IMR-90 (cell line): ENCODE measurements at regions not wholly inside any gene's neighbourhood (a gene's known extent, or its start where the extent isn't known, plus 50 kb on each side); places are given as distances from the start of the nearest gene placed in this dataset.

Experiments
- ATAC-seq: fragments of 200-7000 bp; cut with Tn5 transposase; 2 replicates; pipeline ENCODE4 v1.9.1; 2020; ENCODE audit warnings: low read depth, mild to moderate bottlenecking, moderate library complexity
- BruUV-seq: library from RNA; stranded (reverse); fragments of 400-500 nt; replicated peaks from 2 replicates; lab custom pipeline; 2021; lab: Mats Ljungman, UMichigan
- CTCF ChIA-PET: fragments of 300-600 bp; formaldehyde crosslinking; extraction: SDS; loops from one replicate; lab custom pipeline; 2021; ENCODE audit warnings: antibody characterized with exemption; lab: Yijun Ruan, JAX
- POLR2A ChIA-PET: fragments of 300-600 bp; sonication (Branson Sonifier 250); formaldehyde crosslinking; loops from one replicate; lab custom pipeline; 2022; ENCODE audit warnings: antibody characterized with exemption; ENCODE audit not compliant: unreplicated experiment; lab: Charles Lee
- DNase-seq: peaks from one replicate; pipeline ENCODE4 v3.0.0; 2013
- H2AFZ ChIP-seq: replicated peaks from 2 replicates; pipeline ENCODE3; 2013; ENCODE audit warnings: low read length, mild to moderate bottlenecking; ENCODE audit not compliant: poor library complexity
- H2AK5ac ChIP-seq: 2 replicates; pipeline ENCODE4 v1.6.1; 2013; ENCODE audit warnings: low read depth, low read length, inconsistent platforms
- H2AK9ac ChIP-seq: replicated peaks from 2 replicates; pipeline ENCODE3; 2013; ENCODE audit warnings: mild to moderate bottlenecking, low read depth, low read length, moderate library complexity; ENCODE audit not compliant: poor library complexity
- H2BK120ac ChIP-seq: 2 replicates; pipeline ENCODE4 v1.6.1; 2013; ENCODE audit warnings: low read depth, low read length, inconsistent platforms
- H2BK15ac ChIP-seq: 3 replicates; pipeline ENCODE4 v1.6.1; 2013; ENCODE audit warnings: low read depth, low read length, inconsistent platforms
- H2BK20ac ChIP-seq: 2 replicates; pipeline ENCODE4 v1.6.1; 2013; ENCODE audit warnings: low read depth, mild to moderate bottlenecking, inconsistent platforms, low read length, moderate library complexity
- H2BK5ac ChIP-seq: 2 replicates; pipeline ENCODE4 v1.6.1; 2013; ENCODE audit warnings: mild to moderate bottlenecking, low read depth, low read length, inconsistent platforms; ENCODE audit not compliant: poor library complexity, severe bottlenecking
- H3K14ac ChIP-seq: replicated peaks from 2 replicates; pipeline ENCODE4 v1.6.1; 2013; ENCODE audit warnings: low read depth, low read length, inconsistent platforms
- H3K18ac ChIP-seq: 2 replicates; pipeline ENCODE4 v1.6.1; 2013; ENCODE audit warnings: low read depth, low read length, control low read depth
- H3K23ac ChIP-seq: 2 replicates; pipeline ENCODE4 v1.6.1; 2013; ENCODE audit warnings: low read depth, low read length, inconsistent platforms
- H3K27ac ChIP-seq: 2 replicates; pipeline ENCODE4 v1.5.1; 2013; ENCODE audit warnings: mild to moderate bottlenecking, control low read depth, low read length; ENCODE audit not compliant: insufficient read depth
- H3K27me3 ChIP-seq: 2 replicates; pipeline ENCODE4 v1.6.1; 2013; ENCODE audit warnings: low read length; ENCODE audit not compliant: control insufficient read depth, insufficient read depth
- H3K36me3 ChIP-seq: 2 replicates; pipeline ENCODE4 v1.6.1; 2013; ENCODE audit warnings: low read length, mixed read lengths; ENCODE audit not compliant: control insufficient read depth, insufficient read depth
- H3K4ac ChIP-seq: 2 replicates; pipeline ENCODE4 v1.6.1; 2013; ENCODE audit warnings: low read depth, low read length, inconsistent platforms
- H3K4me1 ChIP-seq: 2 replicates; pipeline ENCODE4 v1.6.1; 2013; ENCODE audit warnings: low read length, mixed read lengths; ENCODE audit not compliant: control insufficient read depth, insufficient read depth
- H3K4me2 ChIP-seq: 2 replicates; pipeline ENCODE4 v1.6.1; 2013; ENCODE audit warnings: low read depth, mild to moderate bottlenecking, control low read depth, low read length, moderate library complexity
- H3K4me3 ChIP-seq: 2 replicates; pipeline ENCODE4 v1.5.1; 2013; ENCODE audit warnings: low read depth, mild to moderate bottlenecking, control low read depth, low read length, moderate library complexity; ENCODE audit not compliant: insufficient read depth
- H3K56ac ChIP-seq: 2 replicates; pipeline ENCODE4 v1.6.1; 2013; ENCODE audit warnings: low read length, inconsistent platforms; ENCODE audit not compliant: insufficient read depth; ENCODE audit errors: extremely low read depth
- H3K79me1 ChIP-seq, 2 experiments: 2 replicates each; pipeline ENCODE4 v1.6.1; 2013; ENCODE audit warnings: low read length in 2 of 2, inconsistent platforms in 1 of 2, low read depth in 1 of 2
- H3K9ac ChIP-seq: 2 replicates; pipeline ENCODE4 v1.6.1; 2013; ENCODE audit warnings: low read depth, low read length, control low read depth
- H3K9me1 ChIP-seq: 2 replicates; pipeline ENCODE4 v1.6.1; 2013; ENCODE audit warnings: low read length, inconsistent platforms; ENCODE audit not compliant: insufficient read depth
- H3K9me3 ChIP-seq: 2 replicates; pipeline ENCODE4 v1.6.1; 2013; ENCODE audit warnings: low read length; ENCODE audit not compliant: control insufficient read depth, insufficient read depth
- H4K20me1 ChIP-seq: 2 replicates; pipeline ENCODE4 v1.6.1; 2013; ENCODE audit warnings: low read length, inconsistent platforms; ENCODE audit not compliant: insufficient read depth
- H4K5ac ChIP-seq: 2 replicates; pipeline ENCODE4 v1.6.1; 2013; ENCODE audit warnings: mild to moderate bottlenecking, low read depth, low read length, control low read depth
- H4K8ac ChIP-seq, 2 experiments: 2 replicates each; pipeline ENCODE4 v1.6.1; 2013; ENCODE audit warnings: low read depth in 2 of 2, low read length in 2 of 2, control low read depth in 1 of 2, inconsistent platforms in 1 of 2
- H4K91ac ChIP-seq: 2 replicates; pipeline ENCODE4 v1.6.1; 2013; ENCODE audit warnings: low read depth, low read length, inconsistent platforms; ENCODE audit not compliant: insufficient read depth
- BHLHE40 ChIP-seq: fragments of 150-350 bp; IDR thresholded peaks from 2 replicates; pipeline ENCODE4 v1.6.1; 2016; ENCODE audit warnings: mild to moderate bottlenecking, low read depth, low read length
- CEBPB ChIP-seq: IDR thresholded peaks from 2 replicates; pipeline ENCODE4 v1.6.1; 2012; ENCODE audit warnings: low read depth, low read length, improper control_type of control experiment
- CHD1 ChIP-seq: IDR thresholded peaks from 2 replicates; pipeline ENCODE4 v1.6.1; 2012; ENCODE audit warnings: low read depth, low read length, improper control_type of control experiment
- CTCF ChIP-seq: conservative IDR thresholded peaks from 2 replicates; pipeline ENCODE4 v1.5.1; 2012; ENCODE audit warnings: mild to moderate bottlenecking, low read depth, low read length, improper control_type of control experiment
- ELK1 ChIP-seq: fragments of 150-350 bp; IDR thresholded peaks from 2 replicates; pipeline ENCODE4 v1.6.1; 2016; ENCODE audit warnings: low read depth, mild to moderate bottlenecking, low read length, moderate library complexity, borderline replicate concordance
- FOS ChIP-seq: fragments of 150-350 bp; IDR thresholded peaks from 2 replicates; pipeline ENCODE4 v1.6.1; 2016; ENCODE audit warnings: low read depth, low read length
- MAFK ChIP-seq: IDR thresholded peaks from 2 replicates; pipeline ENCODE4 v1.6.1; 2012; ENCODE audit warnings: low read depth, low read length, improper control_type of control experiment
- MAZ ChIP-seq: IDR thresholded peaks from 2 replicates; pipeline ENCODE4 v1.6.1; 2012; ENCODE audit warnings: low read depth, mild to moderate bottlenecking, low read length, improper control_type of control experiment, moderate library complexity, borderline replicate concordance
- NFE2L2 ChIP-seq: fragments of 150-350 bp; IDR thresholded peaks from 2 replicates; pipeline ENCODE4 v1.6.1; 2016; ENCODE audit warnings: low read depth, mild to moderate bottlenecking, low read length
- POLR2A ChIP-seq: IDR thresholded peaks from 2 replicates; pipeline ENCODE4 v1.6.1; 2012; ENCODE audit warnings: mild to moderate bottlenecking, low read depth, low read length
- RAD21 ChIP-seq: IDR thresholded peaks from 2 replicates; pipeline ENCODE4 v1.6.1; 2012; ENCODE audit warnings: low read length, improper control_type of control experiment
- SMC3 ChIP-seq: fragments of 150-350 bp; IDR thresholded peaks from 2 replicates; pipeline ENCODE4 v1.6.1; 2016; ENCODE audit warnings: low read depth, mild to moderate bottlenecking, antibody characterized with exemption, low read length, moderate library complexity
- USF2 ChIP-seq: fragments of 150-350 bp; IDR thresholded peaks from 2 replicates; pipeline ENCODE4 v1.6.1; 2017; ENCODE audit warnings: mild to moderate bottlenecking, antibody characterized with exemption, low read length, low read depth
- WGBS, 2 experiments: methylation state at CpG; one replicate each; pipeline versions ENCODE4 v1.1.5 to v1.1.7; 2013; ENCODE audit warnings: missing lambda C conversion rate in 2 of 2; ENCODE audit not compliant: insufficient read length in 1 of 2; ENCODE audit errors: extremely low coverage in 2 of 2; 5-methylcytosine and 5-hydroxymethylcytosine counted together
- dilution Hi-C: fragments of 300-500 bp; cut with HindIII; formaldehyde crosslinking; loops from one replicate; pipeline ENCODE4 v1.14.3; 2018; ENCODE audit warnings: low sequenced_read_pairs; ENCODE audit not compliant: unreplicated experiment
- in situ Hi-C: fragments of 300-500 bp; cut with MboI; formaldehyde crosslinking; loops from 3 replicates; pipeline ENCODE4 v1.14.3; 2019; ENCODE audit warnings: low sequenced_read_pairs, inconsistent platforms, mixed read lengths
- intact Hi-C: fragments of 100-400 bp; cut with micrococcal nuclease; formaldehyde crosslinking; loops from 2 replicates; pipeline ENCODE4 v1.10.0; 2022

GRCh38 chr1:218803351-218803997 is 370.2 kb upstream of the LYPLAL1 start:
- ChIA-PET POLR2A (no interaction called here), CTCF (no interaction called here)
- intact Hi-C loops: no loop called here
- no peak overlapping the region for H3K27ac ChIP-seq
- H3K4me3 ChIP-seq: no peak overlapping the region
- H3K4me1 ChIP-seq: no peaks in the 10 kb centered on the region
- TF ChIP-seq FOS (no peak), BHLHE40 (no peak), NFE2L2 (no peak), MAZ (no peak), ELK1 (no peak), MAFK (no peak), SMC3 (no peak), USF2 (no peak), RAD21 (no peak), CTCF (no peak), POLR2A (no peak), CHD1 (no peak), CEBPB (no peak)
- no peak overlapping the region for H2BK15ac ChIP-seq
- H2BK20ac ChIP-seq: no peak overlapping the region
- no peak overlapping the region for H2AFZ ChIP-seq
- H3K14ac ChIP-seq: no peak overlapping the region
- DNase-seq (no peak), ATAC-seq (no peak)
- H2AK5ac ChIP-seq: no peak overlapping the region
- WGBS, 2 experiments: no CpG with 5 or more reads among the region's 3 CpGs
- in situ Hi-C loops: no loop called here
- no peak overlapping the region for H3K56ac ChIP-seq
- no peak overlapping the region for H2BK120ac ChIP-seq
- no peaks in the 10 kb centered on the region for H3K36me3 ChIP-seq
- no peaks in the 10 kb centered on the region for H3K79me1 ChIP-seq
- H3K18ac ChIP-seq: no peak overlapping the region
- H3K4me2 ChIP-seq: no peak overlapping the region
- no peaks in the 10 kb centered on the region for H4K20me1 ChIP-seq
- no peaks in the 10 kb centered on the region for H3K27me3 ChIP-seq
- no peak overlapping the region for H4K8ac ChIP-seq
- dilution Hi-C loops: no loop called here
- no peak overlapping the region for H2AK9ac ChIP-seq
- H2BK5ac ChIP-seq: no peak overlapping the region
- no peak overlapping the region for H4K91ac ChIP-seq
- H3K9ac ChIP-seq: no peak overlapping the region
- BruUV-seq: no TSS peak
- no peaks in the 10 kb centered on the region for H3K9me1 ChIP-seq
- H3K4ac ChIP-seq: no peak overlapping the region
- H4K5ac ChIP-seq: no peak overlapping the region
- no peaks in the 10 kb centered on the region for H3K9me3 ChIP-seq
- H3K23ac ChIP-seq: no peak overlapping the region
